CD4-positive, alpha-beta T cell (primary cell): ENCODE measurements at regions not wholly inside any gene's neighbourhood (a gene's known extent, or its start where the extent isn't known, plus 50 kb on each side); places are given as distances from the start of the nearest gene placed in this dataset.
"Not testable (repeated sequence)": the region's sequence is repeated elsewhere in the genome, so short reads cannot be mapped to it uniquely, and the experiment has no call there.

Experiments
- ATAC-seq: fragments of 200-7000 bp; cut with Tn5 transposase; one replicate; pipeline ENCODE4 v1.10.0; 2022; ENCODE audit warnings: mild to moderate bottlenecking; ENCODE audit not compliant: poor library complexity
- CTCF ChIA-PET: fragments of 350-600 bp; sonication (Branson Sonifier 250); formaldehyde crosslinking; loops from one replicate; lab custom pipeline; 2021; ENCODE audit warnings: antibody characterized with exemption, inconsistent platforms; lab: Charles Lee
- POLR2A ChIA-PET: fragments of 350-600 bp; sonication (Branson Sonifier 250); formaldehyde crosslinking; loops from one replicate; lab custom pipeline; 2021; ENCODE audit warnings: antibody characterized with exemption, inconsistent platforms; lab: Charles Lee
- DNase-seq, 14 experiments: peaks; one replicate each; pipeline ENCODE4 v3.0.0-alpha.2; 2013 to 2020; ENCODE audit warnings: mixed read lengths in 2 of 14
- H3K27ac ChIP-seq, 2 donors: one replicate each; pipeline versions ENCODE4 v1.5.1 to v1.7.0; 2013; ENCODE audit warnings: low read length in 2 of 2, low read depth in 1 of 2, mild to moderate bottlenecking in 1 of 2
- H3K27me3 ChIP-seq, 2 experiments: 1 replicate in 1 of 2; 2 replicates in 1 of 2; pipeline versions ENCODE4 v1.6.1 to v1.7.0; 2013; ENCODE audit warnings: low read length in 2 of 2, control low read depth in 1 of 2, mild to moderate bottlenecking in 1 of 2, moderate library complexity in 1 of 2; ENCODE audit not compliant: insufficient read depth in 2 of 2, control insufficient read depth in 1 of 2
- H3K36me3 ChIP-seq: one replicate; pipeline ENCODE4 v1.6.1; 2013; ENCODE audit warnings: low read length, control low read depth; ENCODE audit not compliant: insufficient read depth
- H3K4me1 ChIP-seq: one replicate; pipeline ENCODE4 v1.6.1; 2013; ENCODE audit warnings: low read length, control low read depth; ENCODE audit not compliant: insufficient read depth
- H3K4me3 ChIP-seq: one replicate; pipeline ENCODE4 v1.5.1; 2013; ENCODE audit warnings: mild to moderate bottlenecking, low read length, moderate library complexity
- H3K9me3 ChIP-seq, 2 experiments: 1 replicate in 1 of 2; 2 replicates in 1 of 2; pipeline versions ENCODE4 v1.6.1 to v1.7.0; 2013; ENCODE audit warnings: low read length in 2 of 2, mild to moderate bottlenecking in 2 of 2, control low read depth in 1 of 2, moderate library complexity in 1 of 2; ENCODE audit not compliant: control insufficient read depth in 1 of 2, insufficient read depth in 1 of 2
- H3K27ac Mint-ChIP-seq: one replicate; pipeline ENCODE4 v1.8.0; 2020; ENCODE audit warnings: mixed read lengths
- H3K27me3 Mint-ChIP-seq: one replicate; pipeline ENCODE4 v1.8.0; 2021; ENCODE audit warnings: mixed read lengths
- H3K36me3 Mint-ChIP-seq: one replicate; pipeline ENCODE4 v1.8.0; 2021; ENCODE audit warnings: low read depth, mixed read lengths
- H3K4me1 Mint-ChIP-seq: one replicate; pipeline ENCODE4 v1.8.0; 2021; ENCODE audit warnings: low read depth, mixed read lengths
- H3K4me3 Mint-ChIP-seq: one replicate; pipeline ENCODE4 v1.8.0; 2020; ENCODE audit warnings: mild to moderate bottlenecking, mixed read lengths
- H3K9me3 Mint-ChIP-seq: one replicate; pipeline ENCODE4 v1.8.0; 2020; ENCODE audit warnings: mixed read lengths
- intact Hi-C, 2 experiments: fragments of 100-400 bp; cut with DNase I in 1 of 2; cut with micrococcal nuclease in 1 of 2; formaldehyde crosslinking; loops; one replicate each; pipeline versions ENCODE4 v1.15.1 to v1.9.0; 2023 to 2025; cut with DNase I, micrococcal nuclease
- TF ChIP-seq, protein P1 (sequence below): fragments of 200-600 bp; IDR thresholded peaks from one replicate; pipeline ENCODE4 v1.8.0; 2022; ENCODE audit warnings: antibody characterized with exemption, mild to moderate bottlenecking

DNA sequence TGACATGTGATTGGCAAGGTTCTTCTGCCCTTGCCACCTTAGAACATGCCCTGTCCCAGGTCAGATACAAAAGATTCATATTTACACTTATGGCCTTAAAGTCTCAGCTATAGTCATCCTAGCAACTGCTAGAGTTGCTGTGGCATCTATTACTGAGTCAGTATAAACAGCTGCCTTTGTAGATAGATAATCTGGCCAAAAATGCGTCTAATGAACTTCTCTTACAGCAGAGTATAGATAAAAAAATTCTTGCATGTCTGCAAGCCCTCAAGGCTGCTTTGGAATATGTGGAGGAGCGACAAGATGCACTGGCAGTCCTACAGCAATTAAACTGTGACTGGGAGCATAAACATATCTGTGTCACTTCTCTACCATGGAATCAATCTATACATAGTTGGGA is 1209.7 kb upstream of the PABPC4L start:
- ChIA-PET CTCF (no interaction called here), POLR2A (no interaction called here)
- intact Hi-C loops, result no loop called here
- Mint-ChIP-seq H3K4me3 (no peak overlapping the region), H3K9me3 (peaks cover 6% of the 10 kb centered on the region), H3K27me3 (no peaks in the 10 kb centered on the region), H3K4me1 (no peaks in the 10 kb centered on the region), H3K27ac (no peak overlapping the region), H3K36me3 (no peaks in the 10 kb centered on the region)
- TF ChIP-seq, protein P1, sequence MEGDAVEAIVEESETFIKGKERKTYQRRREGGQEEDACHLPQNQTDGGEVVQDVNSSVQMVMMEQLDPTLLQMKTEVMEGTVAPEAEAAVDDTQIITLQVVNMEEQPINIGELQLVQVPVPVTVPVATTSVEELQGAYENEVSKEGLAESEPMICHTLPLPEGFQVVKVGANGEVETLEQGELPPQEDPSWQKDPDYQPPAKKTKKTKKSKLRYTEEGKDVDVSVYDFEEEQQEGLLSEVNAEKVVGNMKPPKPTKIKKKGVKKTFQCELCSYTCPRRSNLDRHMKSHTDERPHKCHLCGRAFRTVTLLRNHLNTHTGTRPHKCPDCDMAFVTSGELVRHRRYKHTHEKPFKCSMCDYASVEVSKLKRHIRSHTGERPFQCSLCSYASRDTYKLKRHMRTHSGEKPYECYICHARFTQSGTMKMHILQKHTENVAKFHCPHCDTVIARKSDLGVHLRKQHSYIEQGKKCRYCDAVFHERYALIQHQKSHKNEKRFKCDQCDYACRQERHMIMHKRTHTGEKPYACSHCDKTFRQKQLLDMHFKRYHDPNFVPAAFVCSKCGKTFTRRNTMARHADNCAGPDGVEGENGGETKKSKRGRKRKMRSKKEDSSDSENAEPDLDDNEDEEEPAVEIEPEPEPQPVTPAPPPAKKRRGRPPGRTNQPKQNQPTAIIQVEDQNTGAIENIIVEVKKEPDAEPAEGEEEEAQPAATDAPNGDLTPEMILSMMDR, result no peak
- ATAC-seq (no peak), DNase-seq (no peak)
- no peaks in the 10 kb centered on the region for H3K36me3 ChIP-seq
- H3K4me3 ChIP-seq, result no peak overlapping the region
- no peaks in the 10 kb centered on the region for H3K4me1 ChIP-seq
- H3K27me3 ChIP-seq, result no peaks in the 10 kb centered on the region
- peaks cover 0 to 16% of the 10 kb centered on the region in 2 experiments for H3K9me3 ChIP-seq
- H3K27ac ChIP-seq, result no peak overlapping the region

DNA sequence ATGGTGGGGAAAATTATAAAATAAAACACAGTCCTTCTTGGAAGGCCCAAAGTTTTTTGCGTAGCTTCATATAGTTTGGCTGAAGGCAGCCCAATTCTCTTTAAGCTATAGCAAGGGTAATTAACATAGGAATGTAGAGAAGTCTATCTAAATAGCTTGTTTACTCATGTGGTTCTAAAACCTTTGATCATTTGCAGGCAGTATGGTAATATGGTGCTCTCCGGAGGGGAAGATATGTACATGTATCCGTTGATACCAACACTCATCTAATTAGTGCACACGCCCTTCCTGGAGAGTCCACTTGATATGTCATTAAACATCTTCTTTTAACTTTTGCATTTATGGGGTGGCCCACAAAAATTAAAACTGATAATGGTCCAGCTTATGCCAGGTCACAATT is 1207.7 kb upstream of the PABPC4L start:
- H3K9me3 ChIP-seq, result peaks cover 4 to 20% of the 10 kb centered on the region in 2 experiments
- H3K27ac Mint-ChIP-seq, intact Hi-C loops, ATAC-seq, H3K27me3 Mint-ChIP-seq, H3K4me3 ChIP-seq, H3K27me3 ChIP-seq, CTCF ChIA-PET, POLR2A ChIA-PET, H3K27ac ChIP-seq, H3K4me1 Mint-ChIP-seq, H3K4me3 Mint-ChIP-seq, H3K4me1 ChIP-seq, DNase-seq, H3K36me3 ChIP-seq, H3K36me3 Mint-ChIP-seq: not testable (repeated sequence)
- peaks cover 13% of the 10 kb centered on the region for H3K9me3 Mint-ChIP-seq

- no peak overlapping the region for H3K4me3 Mint-ChIP-seq
- Histone ChIP-seq H3K4me1 (no peaks in the 10 kb centered on the region), H3K36me3 (no peaks in the 10 kb centered on the region), H3K4me3 (no peak overlapping the region), H3K9me3 (peaks cover 4 to 20% of the 10 kb centered on the region in 2 experiments), H3K27me3 (no peaks in the 10 kb centered on the region), H3K27ac (no peak overlapping the region)
- ChIA-PET CTCF (no interaction called here), POLR2A (no interaction called here)
- H3K4me1 Mint-ChIP-seq, result no peaks in the 10 kb centered on the region
- ATAC-seq (no peak), DNase-seq (no peak)
- no peaks in the 10 kb centered on the region for H3K27me3 Mint-ChIP-seq
- intact Hi-C loops, result no loop called here
- H3K36me3 Mint-ChIP-seq, result no peaks in the 10 kb centered on the region
- peaks cover 13% of the 10 kb centered on the region for H3K9me3 Mint-ChIP-seq
- TF ChIP-seq, protein P1, result no peak
- H3K27ac Mint-ChIP-seq, result no peak overlapping the region
Measured at GRCh38 chr4:135408109-135408508, 1206.5 kb upstream of the PABPC4L start.

DNA sequence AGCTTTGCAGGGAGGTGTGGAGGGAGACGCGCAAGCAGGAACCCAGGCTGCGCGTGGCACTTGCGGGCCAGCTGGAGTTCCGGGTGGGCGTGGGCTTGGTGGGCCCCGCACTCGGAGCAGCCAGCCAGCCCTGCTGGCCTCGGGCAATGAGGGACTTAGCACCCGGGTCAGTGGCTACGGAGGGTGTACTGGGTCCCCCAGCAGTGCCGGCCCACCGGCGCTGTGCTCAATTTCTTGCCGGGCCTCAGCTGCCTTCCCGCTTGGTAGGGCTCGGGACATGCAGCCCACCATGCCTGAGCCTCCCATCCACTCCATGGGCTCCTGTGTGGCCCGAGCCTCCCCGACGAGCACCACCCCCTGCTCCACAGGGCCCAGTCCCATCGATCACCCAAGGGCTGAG is 1205.0 kb upstream of the PABPC4L start:
- H3K4me1 ChIP-seq, H3K4me3 ChIP-seq, DNase-seq, H3K27ac ChIP-seq, POLR2A ChIA-PET, H3K27ac Mint-ChIP-seq, H3K4me3 Mint-ChIP-seq, H3K36me3 ChIP-seq, ATAC-seq, H3K4me1 Mint-ChIP-seq, H3K27me3 ChIP-seq, CTCF ChIA-PET, intact Hi-C loops, H3K36me3 Mint-ChIP-seq, H3K27me3 Mint-ChIP-seq: not testable (repeated sequence)
- H3K9me3 Mint-ChIP-seq, result peaks cover 13% of the 10 kb centered on the region
- peaks cover 4 to 20% of the 10 kb centered on the region in 2 experiments for H3K9me3 ChIP-seq
